GM12864 (cell line): ENCODE measurements at regions not wholly inside any gene's neighbourhood (a gene's known extent, or its start where the extent isn't known, plus 50 kb on each side); places are given as distances from the start of the nearest gene placed in this dataset.

Experiments used
- DNase-seq: peaks from one replicate; pipeline ENCODE4 v3.0.0-alpha.2; 2011; ENCODE audit warnings: low read depth
- H3K4me3 ChIP-seq: 2 replicates; pipeline ENCODE4 v1.5.1; 2011; ENCODE audit warnings: mild to moderate bottlenecking, low read depth, low read length, control low read depth
- CTCF ChIP-seq: IDR thresholded peaks from 2 replicates; pipeline ENCODE4 v1.5.1; 2011; ENCODE audit warnings: low read depth, mild to moderate bottlenecking, moderate library complexity, low read length, control low read depth, inconsistent platforms; ENCODE audit errors: missing control alignments

GRCh38 chr12:124726596-124727263 is 136.9 kb downstream of the SCARB1 start:
- TF ChIP-seq CTCF = no peak
- H3K4me3 ChIP-seq = no peak overlapping the region
- DNase-seq = no peak

- DNase-seq = no peak
- no peak for TF ChIP-seq CTCF
- H3K4me3 ChIP-seq = no peak overlapping the region
Measured at GRCh38 chr12:124725597-124726237, 137.9 kb downstream of the SCARB1 start.

- no peak overlapping the region for H3K4me3 ChIP-seq
- DNase-seq = no peak
- no peak for TF ChIP-seq CTCF
Measured at GRCh38 chr12:124725099-124725498, 138.6 kb downstream of the SCARB1 start.

- no peak for DNase-seq
- no peak overlapping the region for H3K4me3 ChIP-seq
- TF ChIP-seq CTCF = no peak
Measured at GRCh38 chr12:124722878-124723277, 140.8 kb downstream of the SCARB1 start.

- no peak overlapping the region for H3K4me3 ChIP-seq
- no peak for TF ChIP-seq CTCF
- DNase-seq = no peak
Measured at GRCh38 chr12:124721501-124722162, 142.0 kb downstream of the SCARB1 start.

GRCh38 chr12:124720681-124721500 is 142.8 kb downstream of the SCARB1 start:
- no peak for DNase-seq
- H3K4me3 ChIP-seq = no peak overlapping the region
- no peak for TF ChIP-seq CTCF
